IMR-90 (cell line): ENCODE measurements at regions not wholly inside any gene's neighbourhood (a gene's known extent, or its start where the extent isn't known, plus 50 kb on each side); places are given as distances from the start of the nearest gene placed in this dataset.

Experiments used
- ATAC-seq: fragments of 200-7000 bp; cut with Tn5 transposase; 2 replicates; pipeline ENCODE4 v1.9.1; 2020; ENCODE audit warnings: low read depth, mild to moderate bottlenecking, moderate library complexity
- BruUV-seq: library from RNA; stranded (reverse); fragments of 400-500 nt; replicated peaks from 2 replicates; lab custom pipeline; 2021; lab: Mats Ljungman, UMichigan
- CTCF ChIA-PET: fragments of 300-600 bp; formaldehyde crosslinking; extraction: SDS; loops from one replicate; lab custom pipeline; 2021; ENCODE audit warnings: antibody characterized with exemption; lab: Yijun Ruan, JAX
- POLR2A ChIA-PET: fragments of 300-600 bp; sonication (Branson Sonifier 250); formaldehyde crosslinking; loops from one replicate; lab custom pipeline; 2022; ENCODE audit warnings: antibody characterized with exemption; ENCODE audit not compliant: unreplicated experiment; lab: Charles Lee
- DNase-seq: peaks from one replicate; pipeline ENCODE4 v3.0.0; 2013
- H2AFZ ChIP-seq: replicated peaks from 2 replicates; pipeline ENCODE3; 2013; ENCODE audit warnings: low read length, mild to moderate bottlenecking; ENCODE audit not compliant: poor library complexity
- H2AK5ac ChIP-seq: 2 replicates; pipeline ENCODE4 v1.6.1; 2013; ENCODE audit warnings: low read depth, low read length, inconsistent platforms
- H2AK9ac ChIP-seq: replicated peaks from 2 replicates; pipeline ENCODE3; 2013; ENCODE audit warnings: mild to moderate bottlenecking, low read depth, low read length, moderate library complexity; ENCODE audit not compliant: poor library complexity
- H2BK120ac ChIP-seq: 2 replicates; pipeline ENCODE4 v1.6.1; 2013; ENCODE audit warnings: low read depth, low read length, inconsistent platforms
- H2BK15ac ChIP-seq: 3 replicates; pipeline ENCODE4 v1.6.1; 2013; ENCODE audit warnings: low read depth, low read length, inconsistent platforms
- H2BK20ac ChIP-seq: 2 replicates; pipeline ENCODE4 v1.6.1; 2013; ENCODE audit warnings: low read depth, mild to moderate bottlenecking, inconsistent platforms, low read length, moderate library complexity
- H2BK5ac ChIP-seq: 2 replicates; pipeline ENCODE4 v1.6.1; 2013; ENCODE audit warnings: mild to moderate bottlenecking, low read depth, low read length, inconsistent platforms; ENCODE audit not compliant: poor library complexity, severe bottlenecking
- H3K14ac ChIP-seq: replicated peaks from 2 replicates; pipeline ENCODE4 v1.6.1; 2013; ENCODE audit warnings: low read depth, low read length, inconsistent platforms
- H3K18ac ChIP-seq: 2 replicates; pipeline ENCODE4 v1.6.1; 2013; ENCODE audit warnings: low read depth, low read length, control low read depth
- H3K23ac ChIP-seq: 2 replicates; pipeline ENCODE4 v1.6.1; 2013; ENCODE audit warnings: low read depth, low read length, inconsistent platforms
- H3K27ac ChIP-seq: 2 replicates; pipeline ENCODE4 v1.5.1; 2013; ENCODE audit warnings: mild to moderate bottlenecking, control low read depth, low read length; ENCODE audit not compliant: insufficient read depth
- H3K27me3 ChIP-seq: 2 replicates; pipeline ENCODE4 v1.6.1; 2013; ENCODE audit warnings: low read length; ENCODE audit not compliant: control insufficient read depth, insufficient read depth
- H3K36me3 ChIP-seq: 2 replicates; pipeline ENCODE4 v1.6.1; 2013; ENCODE audit warnings: low read length, mixed read lengths; ENCODE audit not compliant: control insufficient read depth, insufficient read depth
- H3K4ac ChIP-seq: 2 replicates; pipeline ENCODE4 v1.6.1; 2013; ENCODE audit warnings: low read depth, low read length, inconsistent platforms
- H3K4me1 ChIP-seq: 2 replicates; pipeline ENCODE4 v1.6.1; 2013; ENCODE audit warnings: low read length, mixed read lengths; ENCODE audit not compliant: control insufficient read depth, insufficient read depth
- H3K4me2 ChIP-seq: 2 replicates; pipeline ENCODE4 v1.6.1; 2013; ENCODE audit warnings: low read depth, mild to moderate bottlenecking, control low read depth, low read length, moderate library complexity
- H3K4me3 ChIP-seq: 2 replicates; pipeline ENCODE4 v1.5.1; 2013; ENCODE audit warnings: low read depth, mild to moderate bottlenecking, control low read depth, low read length, moderate library complexity; ENCODE audit not compliant: insufficient read depth
- H3K56ac ChIP-seq: 2 replicates; pipeline ENCODE4 v1.6.1; 2013; ENCODE audit warnings: low read length, inconsistent platforms; ENCODE audit not compliant: insufficient read depth; ENCODE audit errors: extremely low read depth
- H3K79me1 ChIP-seq, 2 experiments: 2 replicates each; pipeline ENCODE4 v1.6.1; 2013; ENCODE audit warnings: low read length in 2 of 2, inconsistent platforms in 1 of 2, low read depth in 1 of 2
- H3K9ac ChIP-seq: 2 replicates; pipeline ENCODE4 v1.6.1; 2013; ENCODE audit warnings: low read depth, low read length, control low read depth
- H3K9me1 ChIP-seq: 2 replicates; pipeline ENCODE4 v1.6.1; 2013; ENCODE audit warnings: low read length, inconsistent platforms; ENCODE audit not compliant: insufficient read depth
- H3K9me3 ChIP-seq: 2 replicates; pipeline ENCODE4 v1.6.1; 2013; ENCODE audit warnings: low read length; ENCODE audit not compliant: control insufficient read depth, insufficient read depth
- H4K20me1 ChIP-seq: 2 replicates; pipeline ENCODE4 v1.6.1; 2013; ENCODE audit warnings: low read length, inconsistent platforms; ENCODE audit not compliant: insufficient read depth
- H4K5ac ChIP-seq: 2 replicates; pipeline ENCODE4 v1.6.1; 2013; ENCODE audit warnings: mild to moderate bottlenecking, low read depth, low read length, control low read depth
- H4K8ac ChIP-seq, 2 experiments: 2 replicates each; pipeline ENCODE4 v1.6.1; 2013; ENCODE audit warnings: low read depth in 2 of 2, low read length in 2 of 2, control low read depth in 1 of 2, inconsistent platforms in 1 of 2
- H4K91ac ChIP-seq: 2 replicates; pipeline ENCODE4 v1.6.1; 2013; ENCODE audit warnings: low read depth, low read length, inconsistent platforms; ENCODE audit not compliant: insufficient read depth
- FOS ChIP-seq: fragments of 150-350 bp; IDR thresholded peaks from 2 replicates; pipeline ENCODE4 v1.6.1; 2016; ENCODE audit warnings: low read depth, low read length
- RCOR1 ChIP-seq: IDR thresholded peaks from 2 replicates; pipeline ENCODE4 v1.6.1; 2012; ENCODE audit warnings: mild to moderate bottlenecking, low read length, improper control_type of control experiment; ENCODE audit not compliant: insufficient replicate concordance
- WGBS, 2 experiments: methylation state at CpG; one replicate each; pipeline versions ENCODE4 v1.1.5 to v1.1.7; 2013; ENCODE audit warnings: missing lambda C conversion rate in 2 of 2; ENCODE audit not compliant: insufficient read length in 1 of 2; ENCODE audit errors: extremely low coverage in 2 of 2; 5-methylcytosine and 5-hydroxymethylcytosine counted together
- dilution Hi-C: fragments of 300-500 bp; cut with HindIII; formaldehyde crosslinking; loops from one replicate; pipeline ENCODE4 v1.14.3; 2018; ENCODE audit warnings: low sequenced_read_pairs; ENCODE audit not compliant: unreplicated experiment
- in situ Hi-C: fragments of 300-500 bp; cut with MboI; formaldehyde crosslinking; loops from 3 replicates; pipeline ENCODE4 v1.14.3; 2019; ENCODE audit warnings: low sequenced_read_pairs, inconsistent platforms, mixed read lengths
- intact Hi-C: fragments of 100-400 bp; cut with micrococcal nuclease; formaldehyde crosslinking; loops from 2 replicates; pipeline ENCODE4 v1.10.0; 2022

DNA sequence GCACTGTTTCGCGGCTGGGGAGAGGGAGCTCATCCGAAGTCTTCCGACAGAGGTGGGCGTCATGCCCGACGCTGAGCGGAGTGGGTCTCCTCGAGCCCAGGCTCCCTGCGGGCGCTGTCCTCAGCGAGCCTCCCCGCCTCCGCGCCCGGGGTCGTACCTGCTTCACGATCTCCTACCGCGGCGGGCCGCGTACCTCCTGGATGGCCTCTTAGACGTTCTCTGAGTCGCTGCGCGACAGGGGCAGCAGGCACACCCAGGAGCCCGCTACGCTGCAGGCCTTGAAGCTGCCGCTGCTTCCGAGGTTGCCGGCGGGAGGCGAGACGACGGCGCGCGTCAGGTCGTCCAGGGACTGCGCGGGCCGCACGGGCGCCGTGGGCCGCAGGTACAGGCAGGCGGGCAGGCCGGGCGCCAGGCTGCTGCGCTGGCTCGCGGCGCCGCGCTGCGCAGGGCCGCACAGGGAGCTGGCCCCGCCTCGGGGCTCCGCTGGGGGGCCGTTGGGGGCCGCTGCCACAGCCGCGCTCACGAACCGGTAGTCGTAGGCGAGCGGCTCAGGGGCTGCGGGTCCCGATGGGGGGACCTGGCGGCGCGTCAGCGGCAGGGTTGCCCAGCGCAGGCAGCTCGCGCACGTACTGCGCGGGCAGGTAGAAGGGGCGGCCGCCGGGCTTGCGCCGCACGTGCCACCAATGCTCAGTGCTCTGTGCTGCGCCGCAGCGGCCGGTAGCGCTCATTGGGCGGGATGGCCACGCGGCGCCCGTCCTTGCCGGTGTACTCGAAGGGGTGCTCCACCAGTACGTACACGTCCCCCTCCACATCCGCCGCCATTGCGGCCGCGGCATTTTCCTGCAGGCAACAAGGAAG is 116.4 kb upstream of the SMURF2 start (continued):
- TF ChIP-seq FOS, result no peak

DNA sequence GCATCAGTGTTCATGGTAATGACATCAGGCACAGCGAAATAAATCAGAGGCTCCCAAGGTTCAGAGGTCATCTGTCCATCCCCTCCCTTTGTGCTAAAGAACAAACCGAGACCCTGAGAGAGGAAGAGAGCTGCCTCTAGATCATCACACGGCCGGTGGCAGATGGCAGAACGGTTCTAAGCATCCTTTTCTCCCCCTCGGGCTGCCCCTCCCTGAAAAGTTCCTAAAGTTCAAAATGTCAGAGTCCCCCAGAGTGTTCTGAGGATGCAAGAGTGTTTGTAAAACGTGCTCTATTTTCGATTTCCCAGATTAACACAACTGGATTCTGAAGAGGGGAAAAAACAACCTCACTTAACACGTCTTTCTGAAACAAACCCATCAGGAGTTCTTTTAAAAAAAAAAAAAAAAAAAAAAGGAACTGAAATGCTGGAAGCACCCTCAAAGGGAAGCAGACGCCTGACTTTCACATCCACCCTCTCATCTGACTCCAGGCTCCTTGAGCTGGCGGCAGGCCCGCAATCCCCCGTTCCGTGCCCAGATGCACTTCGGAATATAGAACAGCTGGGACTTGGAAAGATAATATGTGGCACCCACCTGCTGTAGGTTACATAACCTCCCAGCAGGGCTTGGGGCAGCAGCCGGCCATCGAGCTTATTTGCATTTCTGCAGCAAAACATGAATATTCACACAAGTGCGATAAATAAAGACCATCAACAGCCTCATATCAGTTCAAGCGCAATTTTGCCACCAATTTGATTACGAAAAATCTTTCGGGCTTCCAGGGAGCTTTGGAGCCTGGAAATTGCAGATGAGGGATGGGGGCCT is 115.5 kb upstream of the SMURF2 start:
- no peak overlapping the region for H2AFZ ChIP-seq
- H3K79me1 ChIP-seq, result peaks cover 0 to 36% of the 10 kb centered on the region in 2 experiments; a peak in 1 of 4 replicates
- H3K9me1 ChIP-seq, result peaks cover 8% of the 10 kb centered on the region; the same call in 1 of the 2 replicates
- H2BK5ac ChIP-seq, result no peak overlapping the region
- H3K27me3 ChIP-seq, result no peaks in the 10 kb centered on the region; the same call in 1 of the 2 replicates
- BruUV-seq, result no TSS peak
- ChIA-PET POLR2A (no interaction called here), CTCF (interaction anchor here (0.7 to 1.2 kb wide), 2 partner anchors 37 to 703 kb away, joined by 3 read pairs; no protein-coding TSS in a partner anchor)
- H3K36me3 ChIP-seq, result peaks cover 7% of the 10 kb centered on the region; the same call in 1 of the 2 replicates
- peak overlapping the region; percentile 69 for H3K4ac ChIP-seq
- H3K9me3 ChIP-seq, result no peaks in the 10 kb centered on the region
- no peak overlapping the region for H2BK15ac ChIP-seq
- H3K4me2 ChIP-seq, result peak overlapping the region; percentile 85
- no peak overlapping the region for H3K56ac ChIP-seq
- H3K23ac ChIP-seq, result peak overlapping the region; percentile 59; the same call in 1 of the 2 replicates
- no peaks in the 10 kb centered on the region for H4K20me1 ChIP-seq
- peak overlapping the region; percentile 61; the same call in 1 of the 2 replicates for H2BK20ac ChIP-seq
- no peak for TF ChIP-seq RCOR1
- no peak overlapping the region for H3K27ac ChIP-seq
- H3K4me1 ChIP-seq, result peaks cover 11% of the 10 kb centered on the region
- H4K8ac ChIP-seq, result peak overlapping the region; percentile 56 to 82; a peak in 2 of 4 replicates
- H3K4me3 ChIP-seq, result no peak overlapping the region
- no peak overlapping the region for H4K5ac ChIP-seq
- H2AK9ac ChIP-seq, result no peak overlapping the region
- H4K91ac ChIP-seq, result peak overlapping the region; percentile 84
- H3K9ac ChIP-seq, result no peak overlapping the region
- no peak overlapping the region for H3K18ac ChIP-seq
- DNase-seq (no peak), ATAC-seq (no peak)
- dilution Hi-C loops (no loop called here), intact Hi-C loops (loop anchor here (2.0 to 10.0 kb wide), 2 partner anchors 183 to 417 kb away; no protein-coding TSS in a partner anchor), in situ Hi-C loops (no loop called here)
- H3K14ac ChIP-seq, result peak overlapping the region; percentile 71; the same call in 1 of the 2 replicates
- H2AK5ac ChIP-seq, result peak overlapping the region; percentile 48
- 42% methylated on average over 2 of the region's 21 CpGs; no CpG with 5 or more reads in 1 of the 2 experiments for WGBS, 2 experiments
- H2BK120ac ChIP-seq, result peak overlapping the region; percentile 87
